ENCODE measurements at regions not wholly inside any gene's neighbourhood (a gene's known extent, or its start where the extent isn't known, plus 50 kb on each side); places are given as distances from the start of the nearest gene placed in this dataset.

DNA sequence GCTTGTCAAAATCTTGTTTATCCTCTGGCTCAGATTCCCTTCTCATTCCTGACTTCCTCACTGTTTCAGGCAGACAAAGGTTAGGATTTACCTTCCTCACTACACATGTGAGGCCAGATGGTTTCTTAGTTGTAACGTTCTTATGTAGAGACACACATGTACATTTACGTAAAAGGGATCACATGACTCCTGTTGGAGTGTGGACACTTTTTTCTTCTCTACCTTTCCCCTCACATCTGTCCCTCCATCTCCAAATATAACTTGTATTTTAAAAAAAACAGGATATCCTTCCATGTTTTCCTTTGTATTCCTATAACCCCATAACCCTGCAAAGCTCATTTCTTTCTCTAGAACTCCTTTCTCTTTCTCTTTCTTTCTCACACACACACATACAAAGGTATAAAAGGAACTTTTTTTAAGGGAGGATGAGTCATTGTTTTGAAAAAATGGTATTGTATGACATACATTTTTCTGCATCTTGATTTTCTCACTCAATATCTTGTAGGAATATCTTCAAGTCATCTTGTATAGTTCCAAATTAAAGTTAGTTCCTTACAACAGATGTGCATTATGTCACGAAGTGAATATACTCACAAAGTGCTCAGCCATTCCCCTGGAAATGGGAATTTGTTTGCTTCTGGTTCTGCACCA, 78.2 kb upstream of the SULF2 start:
- DNase-seq (ENCODE audit: low spot score) (no peak), ATAC-seq (no peak)
- no peak overlapping the region for H3K4me3 Mint-ChIP-seq
- no peaks in the 10 kb centered on the region for H3K27me3 Mint-ChIP-seq (ENCODE audit: low read depth)
- H3K36me3 Mint-ChIP-seq: no peaks in the 10 kb centered on the region
- H3K9me3 Mint-ChIP-seq: peaks cover 9% of the 10 kb centered on the region
- no peak overlapping the region for H3K27ac Mint-ChIP-seq
- ChIA-PET CTCF (interaction anchor here (0.8 kb wide), 1 partner anchor 77 kb away, joined by 3 read pairs; no protein-coding TSS in a partner anchor), POLR2A (no interaction called here)
- 0 out of 2 replicates have a peak, but pooled peaks cover 7% of the 10 kb centered on the region for H3K4me1 Mint-ChIP-seq
- TF ChIP-seq RELA (CRISPR knock-in tag; IDR thresholded peaks at IDR 0.05; ENCODE audit: borderline replicate concordance): no peak
- TF ChIP-seq FOXP1 (CRISPR knock-in tag; IDR thresholded peaks at IDR 0.05; ENCODE audit: borderline replicate concordance): no peak
- no peak for TF ChIP-seq KAT7 (CRISPR knock-in tag; IDR thresholded peaks at IDR 0.05; ENCODE audit: borderline replicate concordance)
- TF ChIP-seq HMGA2 (CRISPR knock-in tag; IDR thresholded peaks at IDR 0.05): no peak
- TF ChIP-seq ZBTB21 (CRISPR knock-in tag; IDR thresholded peaks at IDR 0.05; ENCODE audit: borderline replicate concordance): no peak
- TF ChIP-seq, protein P1, sequence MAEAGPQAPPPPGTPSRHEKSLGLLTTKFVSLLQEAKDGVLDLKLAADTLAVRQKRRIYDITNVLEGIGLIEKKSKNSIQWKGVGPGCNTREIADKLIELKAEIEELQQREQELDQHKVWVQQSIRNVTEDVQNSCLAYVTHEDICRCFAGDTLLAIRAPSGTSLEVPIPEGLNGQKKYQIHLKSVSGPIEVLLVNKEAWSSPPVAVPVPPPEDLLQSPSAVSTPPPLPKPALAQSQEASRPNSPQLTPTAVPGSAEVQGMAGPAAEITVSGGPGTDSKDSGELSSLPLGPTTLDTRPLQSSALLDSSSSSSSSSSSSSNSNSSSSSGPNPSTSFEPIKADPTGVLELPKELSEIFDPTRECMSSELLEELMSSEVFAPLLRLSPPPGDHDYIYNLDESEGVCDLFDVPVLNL (CRISPR knock-in tag; IDR thresholded peaks at IDR 0.05; ENCODE audit: borderline replicate concordance, low read depth): no peak
- TF ChIP-seq ZNF219 (CRISPR knock-in tag; IDR thresholded peaks at IDR 0.05; ENCODE audit: borderline replicate concordance): no peak
- TF ChIP-seq NFATC4 (CRISPR knock-in tag; IDR thresholded peaks at IDR 0.05): no peak
- no peak for TF ChIP-seq ATF1 (CRISPR knock-in tag; IDR thresholded peaks at IDR 0.05)
- TF ChIP-seq GTF2I (CRISPR knock-in tag; conservative IDR thresholded peaks at IDR 0.05): no peak

DNA sequence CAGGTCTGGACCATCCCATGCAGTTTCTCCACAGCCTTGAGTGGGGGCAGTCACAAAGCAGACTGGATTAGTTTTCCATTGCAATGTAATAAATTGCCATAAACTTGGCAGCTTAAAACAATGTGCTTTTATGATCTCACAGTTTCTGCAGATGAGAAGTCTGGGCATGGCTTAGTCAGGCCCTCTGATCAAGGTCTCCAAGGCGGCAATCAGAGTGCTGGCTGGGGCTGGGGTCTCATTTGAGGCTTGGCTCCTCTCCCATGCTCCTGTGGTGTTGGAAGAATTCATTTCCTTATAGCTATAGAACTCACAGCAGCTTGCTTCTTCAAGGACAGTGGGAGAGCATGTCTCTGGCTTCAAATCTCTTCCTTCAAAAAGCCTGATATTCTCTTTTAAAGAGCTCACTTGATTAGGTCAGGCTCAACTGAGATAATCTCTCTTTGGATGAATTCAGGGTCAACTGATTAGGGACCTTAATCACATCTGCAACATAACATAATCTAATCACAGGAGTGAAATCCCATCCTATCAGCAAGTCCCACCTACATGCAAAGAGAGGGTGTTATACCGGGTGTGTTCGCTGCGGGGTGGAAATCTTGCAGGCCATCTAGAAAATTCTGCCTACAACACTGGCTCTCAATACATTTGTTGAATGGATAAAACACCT, 77.4 kb upstream of the SULF2 start:
- Mint-ChIP-seq H3K4me3 (no peak overlapping the region), H3K4me1 (peaks cover 11% of the 10 kb centered on the region), H3K27ac (no peak overlapping the region), H3K27me3 (ENCODE audit: low read depth) (no peaks in the 10 kb centered on the region), H3K36me3 (no peaks in the 10 kb centered on the region), H3K9me3 (peaks cover 9% of the 10 kb centered on the region)
- ChIA-PET POLR2A (no interaction called here), CTCF (no interaction called here)
- TF ChIP-seq, protein P2, sequence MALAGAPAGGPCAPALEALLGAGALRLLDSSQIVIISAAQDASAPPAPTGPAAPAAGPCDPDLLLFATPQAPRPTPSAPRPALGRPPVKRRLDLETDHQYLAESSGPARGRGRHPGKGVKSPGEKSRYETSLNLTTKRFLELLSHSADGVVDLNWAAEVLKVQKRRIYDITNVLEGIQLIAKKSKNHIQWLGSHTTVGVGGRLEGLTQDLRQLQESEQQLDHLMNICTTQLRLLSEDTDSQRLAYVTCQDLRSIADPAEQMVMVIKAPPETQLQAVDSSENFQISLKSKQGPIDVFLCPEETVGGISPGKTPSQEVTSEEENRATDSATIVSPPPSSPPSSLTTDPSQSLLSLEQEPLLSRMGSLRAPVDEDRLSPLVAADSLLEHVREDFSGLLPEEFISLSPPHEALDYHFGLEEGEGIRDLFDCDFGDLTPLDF (CRISPR knock-in tag; IDR thresholded peaks at IDR 0.05): no peak
- TF ChIP-seq, protein P3, sequence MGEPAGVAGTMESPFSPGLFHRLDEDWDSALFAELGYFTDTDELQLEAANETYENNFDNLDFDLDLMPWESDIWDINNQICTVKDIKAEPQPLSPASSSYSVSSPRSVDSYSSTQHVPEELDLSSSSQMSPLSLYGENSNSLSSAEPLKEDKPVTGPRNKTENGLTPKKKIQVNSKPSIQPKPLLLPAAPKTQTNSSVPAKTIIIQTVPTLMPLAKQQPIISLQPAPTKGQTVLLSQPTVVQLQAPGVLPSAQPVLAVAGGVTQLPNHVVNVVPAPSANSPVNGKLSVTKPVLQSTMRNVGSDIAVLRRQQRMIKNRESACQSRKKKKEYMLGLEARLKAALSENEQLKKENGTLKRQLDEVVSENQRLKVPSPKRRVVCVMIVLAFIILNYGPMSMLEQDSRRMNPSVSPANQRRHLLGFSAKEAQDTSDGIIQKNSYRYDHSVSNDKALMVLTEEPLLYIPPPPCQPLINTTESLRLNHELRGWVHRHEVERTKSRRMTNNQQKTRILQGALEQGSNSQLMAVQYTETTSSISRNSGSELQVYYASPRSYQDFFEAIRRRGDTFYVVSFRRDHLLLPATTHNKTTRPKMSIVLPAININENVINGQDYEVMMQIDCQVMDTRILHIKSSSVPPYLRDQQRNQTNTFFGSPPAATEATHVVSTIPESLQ (CRISPR knock-in tag; IDR thresholded peaks at IDR 0.05): no peak
- TF ChIP-seq, protein P4, sequence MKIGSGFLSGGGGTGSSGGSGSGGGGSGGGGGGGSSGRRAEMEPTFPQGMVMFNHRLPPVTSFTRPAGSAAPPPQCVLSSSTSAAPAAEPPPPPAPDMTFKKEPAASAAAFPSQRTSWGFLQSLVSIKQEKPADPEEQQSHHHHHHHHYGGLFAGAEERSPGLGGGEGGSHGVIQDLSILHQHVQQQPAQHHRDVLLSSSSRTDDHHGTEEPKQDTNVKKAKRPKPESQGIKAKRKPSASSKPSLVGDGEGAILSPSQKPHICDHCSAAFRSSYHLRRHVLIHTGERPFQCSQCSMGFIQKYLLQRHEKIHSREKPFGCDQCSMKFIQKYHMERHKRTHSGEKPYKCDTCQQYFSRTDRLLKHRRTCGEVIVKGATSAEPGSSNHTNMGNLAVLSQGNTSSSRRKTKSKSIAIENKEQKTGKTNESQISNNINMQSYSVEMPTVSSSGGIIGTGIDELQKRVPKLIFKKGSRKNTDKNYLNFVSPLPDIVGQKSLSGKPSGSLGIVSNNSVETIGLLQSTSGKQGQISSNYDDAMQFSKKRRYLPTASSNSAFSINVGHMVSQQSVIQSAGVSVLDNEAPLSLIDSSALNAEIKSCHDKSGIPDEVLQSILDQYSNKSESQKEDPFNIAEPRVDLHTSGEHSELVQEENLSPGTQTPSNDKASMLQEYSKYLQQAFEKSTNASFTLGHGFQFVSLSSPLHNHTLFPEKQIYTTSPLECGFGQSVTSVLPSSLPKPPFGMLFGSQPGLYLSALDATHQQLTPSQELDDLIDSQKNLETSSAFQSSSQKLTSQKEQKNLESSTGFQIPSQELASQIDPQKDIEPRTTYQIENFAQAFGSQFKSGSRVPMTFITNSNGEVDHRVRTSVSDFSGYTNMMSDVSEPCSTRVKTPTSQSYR (CRISPR knock-in tag; IDR thresholded peaks at IDR 0.05): no peak
- ATAC-seq (no peak), DNase-seq (ENCODE audit: low spot score) (no peak)

DNA sequence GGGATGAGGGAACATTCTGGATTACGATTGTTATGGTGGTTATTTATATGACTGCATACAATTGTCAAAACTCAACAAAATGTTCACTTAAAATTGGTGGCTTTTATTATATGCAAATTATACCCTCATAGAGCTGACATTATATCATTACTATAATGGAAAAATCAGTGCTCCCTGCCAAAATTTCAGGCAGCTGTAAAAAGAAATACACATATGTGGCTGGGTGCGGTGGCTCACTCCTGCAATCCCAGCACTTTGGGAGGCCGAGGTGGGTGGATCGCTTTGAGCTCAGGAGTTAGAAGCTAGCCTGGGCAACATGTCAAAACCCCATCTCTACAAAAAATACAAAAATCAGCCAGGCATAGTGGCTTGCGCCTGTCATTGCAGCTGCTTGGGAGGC, 75.8 kb upstream of the SULF2 start:
- no peak overlapping the region for H3K27ac Mint-ChIP-seq
- H3K36me3 Mint-ChIP-seq: peaks cover 5% of the 10 kb centered on the region
- H3K4me1 Mint-ChIP-seq: peaks cover 17% of the 10 kb centered on the region
- no peak for DNase-seq (ENCODE audit: low spot score)
- ChIA-PET POLR2A (no interaction called here), CTCF (no interaction called here)
- H3K9me3 Mint-ChIP-seq: peaks cover 15% of the 10 kb centered on the region
- no peaks in the 10 kb centered on the region; the same call in 1 of the 2 replicates for H3K27me3 Mint-ChIP-seq (ENCODE audit: low read depth)
- no peak for ATAC-seq
- H3K4me3 Mint-ChIP-seq: no peak overlapping the region
- TF ChIP-seq SOX15 (CRISPR knock-in tag; IDR thresholded peaks at IDR 0.05) (no peak), NR2C2 (CRISPR knock-in tag; IDR thresholded peaks at IDR 0.05) (no peak), NFE2L1 (CRISPR knock-in tag; IDR thresholded peaks at IDR 0.05) (no peak), EMX1 (CRISPR knock-in tag; IDR thresholded peaks at IDR 0.05) (no peak), RELA (CRISPR knock-in tag; IDR thresholded peaks at IDR 0.05; ENCODE audit: borderline replicate concordance) (no peak)
- TF ChIP-seq, protein P5, sequence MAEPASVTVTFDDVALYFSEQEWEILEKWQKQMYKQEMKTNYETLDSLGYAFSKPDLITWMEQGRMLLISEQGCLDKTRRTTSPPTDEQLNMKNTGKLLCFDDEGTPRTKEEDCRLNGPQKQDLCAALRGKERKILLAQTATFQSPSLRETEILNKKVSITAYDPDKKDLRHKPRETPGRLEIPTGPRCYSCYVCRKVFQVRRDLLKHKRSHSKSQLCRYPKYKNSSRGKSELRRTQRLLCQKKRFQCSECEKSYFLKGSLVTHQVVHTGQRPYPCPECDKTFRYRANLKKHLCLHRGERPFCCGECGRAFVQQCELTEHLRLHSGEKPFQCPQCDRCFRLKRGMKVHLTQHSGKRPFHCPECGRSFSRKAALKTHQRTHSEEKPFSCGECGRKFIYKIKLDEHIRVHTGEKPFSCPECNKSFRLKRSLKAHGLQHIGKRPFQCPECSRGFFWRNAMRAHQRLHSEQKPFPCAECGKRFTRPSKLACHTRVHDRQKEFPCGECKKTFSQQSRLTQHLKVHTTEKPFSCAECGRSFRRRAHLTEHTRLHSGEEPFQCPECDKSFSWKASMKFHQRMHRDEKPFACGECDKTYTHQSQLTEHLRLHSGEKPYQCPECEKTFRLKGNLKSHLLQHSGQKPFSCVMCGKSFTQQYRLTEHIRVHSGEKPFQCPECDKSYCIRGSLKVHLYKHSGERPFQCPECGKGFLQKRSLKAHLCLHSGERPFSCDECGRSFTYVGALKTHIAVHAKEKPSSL (CRISPR knock-in tag; conservative IDR thresholded peaks at IDR 0.05): no peak
